ENCODE measurements at regions not wholly inside any gene's neighbourhood (a gene's known extent, or its start where the extent isn't known, plus 50 kb on each side); places are given as distances from the start of the nearest gene placed in this dataset.

DNA sequence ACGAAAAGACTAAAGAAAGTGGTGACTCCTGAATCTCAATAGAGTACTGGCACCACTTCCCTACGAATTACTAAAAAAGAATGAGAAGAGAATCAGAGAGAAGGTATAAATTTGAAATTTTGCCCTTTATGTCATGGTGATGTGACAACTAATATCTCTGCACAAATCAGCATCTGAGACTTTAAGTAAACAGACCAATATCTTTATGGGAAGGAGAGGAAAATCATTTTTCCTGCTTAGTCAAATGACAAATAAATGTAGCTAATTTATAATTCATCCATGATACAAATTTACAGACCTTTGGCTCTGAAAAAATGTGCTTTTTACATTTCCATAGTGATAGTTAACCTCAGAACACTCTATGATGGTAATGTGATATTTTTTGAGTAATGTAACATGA lies 424.8 kb upstream of the EPHA5 start:
- 33 to 35% methylated on average over 2 of the region's 2 CpGs for whole genome bisulfite sequencing, 2 donors
- H3K36me3 ChIP-seq (replicated peaks in 1 of 2; ENCODE audit: insufficient read depth in 1 of 2, low read depth in 2 of 2), result no peaks in the 10 kb centered on the region
- no peaks in the 10 kb centered on the region for H3K9me3 ChIP-seq
- H3K4me3 ChIP-seq, result no peak overlapping the region
- no peaks in the 10 kb centered on the region for H3K27me3 ChIP-seq
- H3K27ac ChIP-seq, result no peak overlapping the region
- no peak for ATAC-seq
- DNase-seq, result no peak
- no peaks in the 10 kb centered on the region for H3K4me1 ChIP-seq
- TF ChIP-seq POLR2A (IDR thresholded peaks at IDR 0.05), result no peak
- TF ChIP-seq, protein P1, sequence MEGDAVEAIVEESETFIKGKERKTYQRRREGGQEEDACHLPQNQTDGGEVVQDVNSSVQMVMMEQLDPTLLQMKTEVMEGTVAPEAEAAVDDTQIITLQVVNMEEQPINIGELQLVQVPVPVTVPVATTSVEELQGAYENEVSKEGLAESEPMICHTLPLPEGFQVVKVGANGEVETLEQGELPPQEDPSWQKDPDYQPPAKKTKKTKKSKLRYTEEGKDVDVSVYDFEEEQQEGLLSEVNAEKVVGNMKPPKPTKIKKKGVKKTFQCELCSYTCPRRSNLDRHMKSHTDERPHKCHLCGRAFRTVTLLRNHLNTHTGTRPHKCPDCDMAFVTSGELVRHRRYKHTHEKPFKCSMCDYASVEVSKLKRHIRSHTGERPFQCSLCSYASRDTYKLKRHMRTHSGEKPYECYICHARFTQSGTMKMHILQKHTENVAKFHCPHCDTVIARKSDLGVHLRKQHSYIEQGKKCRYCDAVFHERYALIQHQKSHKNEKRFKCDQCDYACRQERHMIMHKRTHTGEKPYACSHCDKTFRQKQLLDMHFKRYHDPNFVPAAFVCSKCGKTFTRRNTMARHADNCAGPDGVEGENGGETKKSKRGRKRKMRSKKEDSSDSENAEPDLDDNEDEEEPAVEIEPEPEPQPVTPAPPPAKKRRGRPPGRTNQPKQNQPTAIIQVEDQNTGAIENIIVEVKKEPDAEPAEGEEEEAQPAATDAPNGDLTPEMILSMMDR (IDR thresholded peaks at IDR 0.05), result no peak
- intact Hi-C loops (cut with DNase I), result no loop called here

DNA sequence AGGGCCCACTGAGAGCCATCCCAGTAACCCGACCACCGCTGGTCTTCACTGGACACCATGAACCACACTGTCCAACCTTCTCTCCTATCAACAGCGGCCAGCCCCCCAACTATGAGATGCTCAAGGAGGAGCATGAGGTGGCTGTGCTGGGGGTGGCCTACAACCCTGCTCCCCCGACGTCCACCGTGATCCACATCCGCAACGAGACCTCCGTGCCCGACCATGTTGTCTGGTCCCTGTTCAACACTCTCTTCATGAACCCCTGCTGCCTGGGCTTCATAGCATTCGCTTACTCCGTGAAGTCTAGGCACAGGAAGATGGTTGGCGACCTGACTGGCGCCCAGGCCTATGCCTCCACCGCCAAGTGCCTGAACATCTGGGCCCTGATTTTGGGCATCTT lies 423.8 kb upstream of the EPHA5 start:
- intact Hi-C loops (cut with DNase I), result no loop called here
- 91 to 94% methylated on average over 15 of the region's 15 CpGs for WGBS, 2 donors
- DNase-seq, result no peak
- TF ChIP-seq, protein P1 (IDR thresholded peaks at IDR 0.05), result no peak
- TF ChIP-seq POLR2A (IDR thresholded peaks at IDR 0.05), result no peak
- Histone ChIP-seq H3K36me3 (replicated peaks in 1 of 2; ENCODE audit: insufficient read depth in 1 of 2, low read depth in 2 of 2) (no peaks in the 10 kb centered on the region), H3K27ac (no peak overlapping the region), H3K4me1 (no peaks in the 10 kb centered on the region), H3K4me3 (no peak overlapping the region), H3K27me3 (no peaks in the 10 kb centered on the region), H3K9me3 (no peaks in the 10 kb centered on the region)
- no peak for ATAC-seq

DNA sequence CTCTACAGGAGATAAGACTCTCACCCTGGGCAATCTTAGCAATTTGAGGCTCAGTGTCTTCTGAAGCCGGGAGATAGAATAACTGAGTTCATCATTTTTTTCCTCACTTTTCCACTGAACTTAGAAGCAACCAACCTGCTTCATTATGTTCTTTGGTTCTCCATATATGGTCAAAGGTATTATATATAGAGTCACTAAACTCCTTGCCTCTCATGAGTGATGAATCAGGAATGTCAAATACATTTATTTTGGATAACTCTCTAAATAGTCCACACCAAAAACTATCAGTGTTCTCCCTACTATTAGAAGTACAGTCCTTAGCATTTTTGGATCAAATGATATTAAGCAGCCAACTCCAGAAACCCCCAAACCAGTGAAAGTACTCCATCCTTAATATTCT lies 421.5 kb upstream of the EPHA5 start:
- intact Hi-C loops (cut with DNase I), result no loop called here
- ATAC-seq (no peak), DNase-seq (no peak)
- Histone ChIP-seq H3K4me1 (no peaks in the 10 kb centered on the region), H3K27ac (no peak overlapping the region), H3K4me3 (no peak overlapping the region), H3K27me3 (no peaks in the 10 kb centered on the region), H3K36me3 (replicated peaks in 1 of 2; ENCODE audit: insufficient read depth in 1 of 2, low read depth in 2 of 2) (no peaks in the 10 kb centered on the region), H3K9me3 (no peaks in the 10 kb centered on the region)
- WGBS, 2 donors, result 56 to 67% methylated on average over 1 of the region's 1 CpG
- TF ChIP-seq POLR2A (IDR thresholded peaks at IDR 0.05), result no peak
- TF ChIP-seq, protein P1 (IDR thresholded peaks at IDR 0.05), result no peak

DNA sequence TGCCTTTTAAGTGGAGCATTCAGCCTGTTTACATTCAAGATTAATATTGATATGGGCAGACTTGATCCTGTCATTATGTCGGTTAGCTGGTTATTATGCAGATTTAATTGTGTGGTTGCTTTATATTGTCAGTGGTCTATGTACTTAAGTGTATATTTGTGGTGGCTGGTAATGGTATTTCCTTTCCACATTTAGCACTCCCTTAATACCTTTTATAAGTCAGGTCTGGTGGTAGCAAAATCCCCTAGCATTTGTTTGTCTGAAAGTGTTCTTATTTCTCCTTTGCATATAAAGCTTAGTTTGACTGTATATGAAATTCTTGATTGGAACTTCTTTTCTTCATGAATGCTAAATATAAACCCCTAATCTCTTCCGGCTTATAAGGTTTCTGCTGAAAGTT lies 403.7 kb upstream of the EPHA5 start:
- 51 to 59% methylated on average over 2 of the region's 2 CpGs for WGBS, 2 donors
- H3K4me3 ChIP-seq, result no peak overlapping the region
- intact Hi-C loops (cut with DNase I), result no loop called here
- no peak for ATAC-seq
- no peaks in the 10 kb centered on the region for H3K9me3 ChIP-seq
- no peak overlapping the region for H3K27ac ChIP-seq
- no peaks in the 10 kb centered on the region for H3K4me1 ChIP-seq
- H3K36me3 ChIP-seq (replicated peaks in 1 of 2; ENCODE audit: insufficient read depth in 1 of 2, low read depth in 2 of 2), result no peaks in the 10 kb centered on the region
- TF ChIP-seq, protein P1 (IDR thresholded peaks at IDR 0.05), result no peak
- DNase-seq, result no peak
- H3K27me3 ChIP-seq, result no peaks in the 10 kb centered on the region

DNA sequence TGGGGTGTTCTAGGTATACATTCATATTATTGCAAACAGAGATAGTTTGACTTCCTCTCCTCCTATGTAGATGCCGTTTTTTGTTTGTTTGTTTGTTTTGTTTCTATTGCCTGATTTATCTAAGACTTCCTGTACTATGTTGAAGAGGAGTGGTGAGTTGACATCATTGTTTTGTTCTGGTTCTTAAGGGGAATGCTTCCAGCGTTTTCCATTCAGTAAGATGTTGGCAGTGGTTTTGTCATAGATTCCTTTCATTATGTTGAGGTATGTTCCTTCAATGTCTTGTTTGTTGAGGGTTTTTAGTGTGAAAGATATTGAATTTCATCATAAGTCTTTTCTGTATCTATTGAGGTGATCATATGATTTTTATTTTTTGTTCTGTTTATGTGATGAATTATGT lies 401.6 kb upstream of the EPHA5 start:
- 37 to 46% methylated on average over 2 of the region's 2 CpGs for WGBS, 2 donors
- no peak overlapping the region for H3K4me3 ChIP-seq
- intact Hi-C loops (cut with DNase I), result no loop called here

More for the DNA sequence above, 401.6 kb upstream of the EPHA5 start:
- Histone ChIP-seq H3K9me3 (no peaks in the 10 kb centered on the region), H3K27ac (no peak overlapping the region), H3K27me3 (no peaks in the 10 kb centered on the region), H3K36me3 (replicated peaks in 1 of 2; ENCODE audit: insufficient read depth in 1 of 2, low read depth in 2 of 2) (no peaks in the 10 kb centered on the region), H3K4me1 (no peaks in the 10 kb centered on the region)
- no peak for TF ChIP-seq POLR2A (IDR thresholded peaks at IDR 0.05)
- DNase-seq (no peak), ATAC-seq (no peak)
